Endothelial cell of umbilical vein (primary cell): ENCODE measurements at regions not wholly inside any gene's neighbourhood (a gene's known extent, or its start where the extent isn't known, plus 50 kb on each side); places are given as distances from the start of the nearest gene placed in this dataset.

Experiments
- BruUV-seq: library from RNA; stranded (reverse); fragments of 400-500 nt; replicated peaks from 2 replicates; lab custom pipeline; 2021; lab: Mats Ljungman, UMichigan
- CTCF ChIA-PET: fragments of 300-600, 350-600 bp; sonication (Branson Sonifier 250); formaldehyde crosslinking; loops from one replicate; lab custom pipeline; 2021; ENCODE audit warnings: antibody characterized with exemption, inconsistent platforms; lab: Charles Lee
- POLR2A ChIA-PET: fragments of 300-600, 350-600 bp; sonication (Branson Sonifier 250); formaldehyde crosslinking; loops from one replicate; lab custom pipeline; 2021; ENCODE audit warnings: antibody characterized with exemption, inconsistent platforms; lab: Charles Lee
- DNase-seq: peaks from one replicate; pipeline ENCODE4 v3.0.0-alpha.2; 2011; ENCODE audit warnings: low read depth, low spot score
- FAIRE-seq: peaks from 2 replicates; lab custom pipeline; 2011; peaks lifted over from hg19 to GRCh38; lab: Jason Lieb, UNC
- H2AFZ ChIP-seq: 2 replicates; pipeline ENCODE4 v1.6.0; 2012; ENCODE audit warnings: low read depth, low read length, control low read depth, inconsistent platforms
- H3K27ac ChIP-seq: 2 replicates; pipeline ENCODE4 v1.5.1; 2011; ENCODE audit warnings: low read depth, mild to moderate bottlenecking, control low read depth, low read length, moderate library complexity; ENCODE audit not compliant: insufficient read depth
- H3K27me3 ChIP-seq, 2 experiments: 2 replicates each; pipeline versions ENCODE4 v1.6.0 to v1.6.1; 2011; ENCODE audit warnings: low read length in 2 of 2, mixed read lengths in 1 of 2; ENCODE audit not compliant: control insufficient read depth in 2 of 2, insufficient read depth in 2 of 2
- H3K36me3 ChIP-seq, 2 experiments: 2 replicates in 1 of 2; 3 replicates in 1 of 2; pipeline ENCODE4 v1.5.1; 2011; ENCODE audit warnings: low read length in 2 of 2, mild to moderate bottlenecking in 1 of 2, moderate library complexity in 1 of 2; ENCODE audit not compliant: control insufficient read depth in 2 of 2, insufficient read depth in 2 of 2; ENCODE audit errors: extremely low read depth in 1 of 2
- H3K4me1 ChIP-seq: 3 replicates; pipeline ENCODE4 v1.5.1; 2011; ENCODE audit warnings: mild to moderate bottlenecking, low read length; ENCODE audit not compliant: control insufficient read depth, insufficient read depth; ENCODE audit errors: extremely low read depth
- H3K4me2 ChIP-seq: 2 replicates; pipeline ENCODE4 v1.6.1; 2011; ENCODE audit warnings: low read length, control low read depth, mixed read lengths; ENCODE audit not compliant: insufficient read depth
- H3K4me3 ChIP-seq, 3 experiments: fragments of 200-600 bp in 1 of 3; sonication (generic), shearing (Covaris generic) in 1 of 3; replicated peaks in 1 of 3; 2 replicates each; pipeline ENCODE4 v1.5.1; 2011 to 2016; ENCODE audit warnings: control low read depth in 3 of 3, low read length in 3 of 3, mild to moderate bottlenecking in 2 of 3, inconsistent platforms in 1 of 3, low read depth in 1 of 3, moderate library complexity in 1 of 3; ENCODE audit not compliant: insufficient read depth in 1 of 3
- H3K79me2 ChIP-seq: 2 replicates; pipeline ENCODE4 v1.6.0; 2012; ENCODE audit warnings: low read length, inconsistent platforms; ENCODE audit not compliant: control insufficient read depth, insufficient read depth
- H3K9ac ChIP-seq: replicated peaks from 2 replicates; pipeline ENCODE3; 2011; ENCODE audit warnings: low read length, control low read depth; ENCODE audit not compliant: insufficient read depth; ENCODE audit errors: extremely low read depth
- H3K9me1 ChIP-seq: replicated peaks from 3 replicates; pipeline ENCODE4 v1.6.0; 2011; ENCODE audit warnings: mild to moderate bottlenecking, low read length; ENCODE audit not compliant: control insufficient read depth, insufficient read depth; ENCODE audit errors: extremely low read depth
- H3K9me3 ChIP-seq: replicated peaks from 2 replicates; pipeline ENCODE4 v1.5.1; 2012; ENCODE audit warnings: low read length, inconsistent platforms; ENCODE audit not compliant: control insufficient read depth, insufficient read depth
- H4K20me1 ChIP-seq: replicated peaks from 2 replicates; pipeline ENCODE3; 2011; ENCODE audit warnings: mild to moderate bottlenecking, low read length; ENCODE audit not compliant: control insufficient read depth, insufficient read depth; ENCODE audit errors: extremely low read depth
- CTCF ChIP-seq, 2 donors: IDR thresholded peaks; 1 replicate in 1 of 2; 2 replicates in 1 of 2; pipeline ENCODE4 v1.5.1; 2011; ENCODE audit warnings: low read length in 2 of 2, mild to moderate bottlenecking in 2 of 2, moderate library complexity in 2 of 2, control low read depth in 1 of 2, inconsistent platforms in 1 of 2, low read depth in 1 of 2; ENCODE audit not compliant: insufficient read depth in 1 of 2; ENCODE audit errors: extremely low read depth in 1 of 2
- EZH2 ChIP-seq: IDR thresholded peaks from 2 replicates; pipeline ENCODE4 v1.6.1; 2012; ENCODE audit warnings: borderline replicate concordance, low read depth, mild to moderate bottlenecking, moderate library complexity, low read length, inconsistent platforms; ENCODE audit not compliant: severe bottlenecking
- FOS ChIP-seq: IDR thresholded peaks from 2 replicates; pipeline ENCODE4 v1.6.1; 2011; ENCODE audit warnings: mild to moderate bottlenecking, low read length, moderate library complexity, borderline replicate concordance; ENCODE audit not compliant: insufficient read depth
- GATA2 ChIP-seq: IDR thresholded peaks from 2 replicates; pipeline ENCODE4 v1.7.0; 2011; ENCODE audit warnings: low read depth, mild to moderate bottlenecking, moderate library complexity, mixed read lengths, low read length; ENCODE audit not compliant: insufficient read length, insufficient read depth
- JUN ChIP-seq: IDR thresholded peaks from 2 replicates; pipeline ENCODE4 v1.6.1; 2011; ENCODE audit warnings: borderline replicate concordance, low read depth; ENCODE audit not compliant: insufficient read length, insufficient read depth
- MAX ChIP-seq: IDR thresholded peaks from 2 replicates; pipeline ENCODE4 v1.6.1; 2011; ENCODE audit not compliant: insufficient read depth, insufficient read length
- MYC ChIP-seq: IDR thresholded peaks from one replicate; pipeline ENCODE4 v1.6.1; 2011; ENCODE audit warnings: mild to moderate bottlenecking, low read depth, low read length
- POLR2A ChIP-seq: IDR thresholded peaks from 2 replicates; pipeline ENCODE4 v1.6.1; 2012; ENCODE audit warnings: low read depth, mild to moderate bottlenecking, control low read depth, low read length
- POLR2AphosphoS5 ChIP-seq: IDR thresholded peaks from 2 replicates; pipeline ENCODE4 v1.6.1; 2012; ENCODE audit warnings: low read depth, mild to moderate bottlenecking, control low read depth, low read length, moderate library complexity; ENCODE audit not compliant: insufficient read depth
- dilution Hi-C: fragments of 300-500 bp; cut with MboI; formaldehyde crosslinking; loops from one replicate; pipeline ENCODE4 v1.15.0; 2019; ENCODE audit warnings: low sequenced_read_pairs; ENCODE audit not compliant: extremely low pct_ligation_motif_present
- intact Hi-C: fragments of 100-400 bp; cut with micrococcal nuclease; formaldehyde crosslinking; loops from one replicate; pipeline ENCODE4 v1.10.0; 2022

GRCh38 chr2:53303012-53303578 is 464.5 kb upstream of the CHAC2 start:
- Histone ChIP-seq H4K20me1 (no peaks in the 10 kb centered on the region), H3K4me3 (no peak overlapping the region), H3K4me1 (no peaks in the 10 kb centered on the region), H3K4me2 (no peak overlapping the region), H3K9me3 (no peaks in the 10 kb centered on the region), H3K27ac (no peak overlapping the region), H2AFZ (no peak overlapping the region), H3K36me3 (no peaks in the 10 kb centered on the region), H3K9me1 (no peaks in the 10 kb centered on the region), H3K79me2 (no peaks in the 10 kb centered on the region), H3K9ac (no peak overlapping the region), H3K27me3 (no peaks in the 10 kb centered on the region)
- no TSS peak for BruUV-seq
- no peak for DNase-seq
- TF ChIP-seq JUN (no peak), POLR2A (no peak), POLR2AphosphoS5 (no peak), MAX (no peak), MYC (no peak), FOS (no peak), CTCF (IDR thresholded peaks at IDR 0.05; ENCODE audit: extremely low read depth in 1 of 2, insufficient read depth in 1 of 2, low read depth in 1 of 2, low read length in 2 of 2) (no peak), EZH2 (no peak), GATA2 (no peak)
- dilution Hi-C loops, result no loop called here
- ChIA-PET CTCF (no interaction called here), POLR2A (no interaction called here)
- FAIRE-seq, result no peak
- intact Hi-C loops, result no loop called here
